HEK293 (cell line): ENCODE measurements at regions not wholly inside any gene's neighbourhood (a gene's known extent, or its start where the extent isn't known, plus 50 kb on each side); places are given as distances from the start of the nearest gene placed in this dataset.

Experiments used
- CTCF ChIA-PET: fragments of 350-600 bp; formaldehyde crosslinking; extraction: SDS; loops from one replicate; lab custom pipeline; 2021; ENCODE audit warnings: antibody characterized with exemption; lab: Yijun Ruan, JAX
- POLR2A ChIA-PET: fragments of 300-600 bp; formaldehyde crosslinking; extraction: SDS; loops from one replicate; lab custom pipeline; 2020; ENCODE audit warnings: antibody characterized with exemption, inconsistent platforms; lab: Yijun Ruan, JAX
- H3K27ac ChIP-seq: fragments of 200-500 bp; sonication (Bioruptor generic); 2 replicates; pipeline ENCODE4 v1.5.1; 2014; ENCODE audit warnings: low read depth, low read length, control low read depth, inconsistent platforms; ENCODE audit errors: extremely low read depth
- H3K36me3 ChIP-seq, 2 experiments: fragments of 200-500 bp in 1 of 2; sonication (Bioruptor generic) in 1 of 2; 1 replicate in 1 of 2; 2 replicates in 1 of 2; pipeline ENCODE4 v1.5.1; 2014 to 2017; ENCODE audit warnings: inconsistent platforms in 2 of 2, low read length in 2 of 2; ENCODE audit not compliant: control insufficient read depth in 2 of 2, insufficient read depth in 1 of 2
- H3K4me1 ChIP-seq: fragments of 200-500 bp; sonication (Bioruptor generic); 2 replicates; pipeline ENCODE4 v1.5.1; 2014; ENCODE audit warnings: mild to moderate bottlenecking, low read length, inconsistent platforms; ENCODE audit not compliant: control insufficient read depth, insufficient read depth
- H3K4me3 ChIP-seq: 2 replicates; pipeline ENCODE4 v1.5.1; 2011; ENCODE audit warnings: low read depth, mild to moderate bottlenecking, control low read depth, low read length, moderate library complexity
- H3K9me3 ChIP-seq: fragments of 200-500 bp; sonication (Bioruptor generic); 2 replicates; pipeline ENCODE4 v1.5.1; 2014; ENCODE audit warnings: low read depth, low read length, inconsistent platforms; ENCODE audit not compliant: control insufficient read depth, insufficient read depth
- AEBP2 ChIP-seq: fragments of 450-650 bp; formaldehyde crosslinking; IDR thresholded peaks from 2 replicates; pipeline ENCODE4 v1.5.1; 2016; ENCODE audit warnings: missing biosample characterization, missing genetic modification characterization, borderline replicate concordance
- BCL11A ChIP-seq: fragments of 450-650 bp; formaldehyde crosslinking; IDR thresholded peaks from 2 replicates; pipeline ENCODE4 v1.5.1; 2016; ENCODE audit warnings: low read depth, missing biosample characterization, missing genetic modification characterization
- EGR2 ChIP-seq: fragments of 450-650 bp; formaldehyde crosslinking; IDR thresholded peaks from 2 replicates; pipeline ENCODE4 v1.5.1; 2016; ENCODE audit warnings: low read depth, missing biosample characterization, missing genetic modification characterization
- INSM2 ChIP-seq: fragments of 450-650 bp; formaldehyde crosslinking; IDR thresholded peaks from 2 replicates; pipeline ENCODE4 v1.5.1; 2016; ENCODE audit warnings: missing biosample characterization, missing genetic modification characterization
- PATZ1 ChIP-seq: fragments of 450-650 bp; formaldehyde crosslinking; IDR thresholded peaks from 2 replicates; pipeline ENCODE4 v1.5.1; 2016; ENCODE audit warnings: missing biosample characterization, missing genetic modification characterization
- SETDB1 ChIP-seq: IDR thresholded peaks from one replicate; pipeline ENCODE4 v1.6.1; 2017; ENCODE audit warnings: mild to moderate bottlenecking, low read length, moderate library complexity, mixed read lengths; ENCODE audit not compliant: insufficient read length
- ZNF121 ChIP-seq: fragments of 450-650 bp; formaldehyde crosslinking; IDR thresholded peaks from 2 replicates; pipeline ENCODE4 v1.5.1; 2016; ENCODE audit warnings: missing biosample characterization, missing genetic modification characterization
- ZNF184 ChIP-seq: fragments of 450-650 bp; IDR thresholded peaks from 2 replicates; pipeline ENCODE4 v1.5.1; 2018; ENCODE audit warnings: missing biosample characterization, mild to moderate bottlenecking, missing genetic modification characterization
- ZNF292 ChIP-seq: fragments of 450-650 bp; formaldehyde crosslinking; IDR thresholded peaks from 2 replicates; pipeline ENCODE4 v1.5.1; 2016; ENCODE audit warnings: low read depth, missing biosample characterization, missing genetic modification characterization, borderline replicate concordance
- ZNF311 ChIP-seq: fragments of 450-650 bp; formaldehyde crosslinking; IDR thresholded peaks from 2 replicates; pipeline ENCODE4 v1.5.1; 2017; ENCODE audit warnings: missing biosample characterization, missing genetic modification characterization, borderline replicate concordance
- ZNF416 ChIP-seq: fragments of 450-650 bp; formaldehyde crosslinking; IDR thresholded peaks from 2 replicates; pipeline ENCODE4 v1.5.1; 2016; ENCODE audit warnings: missing biosample characterization, missing genetic modification characterization
- ZNF433 ChIP-seq: fragments of 450-650 bp; formaldehyde crosslinking; IDR thresholded peaks from 2 replicates; pipeline ENCODE4 v1.5.1; 2016; ENCODE audit warnings: missing biosample characterization, missing genetic modification characterization, low read depth
- ZNF510 ChIP-seq: fragments of 450-650 bp; formaldehyde crosslinking; IDR thresholded peaks from 2 replicates; pipeline ENCODE4 v1.5.1; 2018; ENCODE audit warnings: mild to moderate bottlenecking, missing genetic modification characterization, missing biosample characterization; ENCODE audit not compliant: insufficient replicate concordance
- ZNF548 ChIP-seq: fragments of 450-650 bp; formaldehyde crosslinking; IDR thresholded peaks from 2 replicates; pipeline ENCODE4 v1.5.1; 2016; ENCODE audit warnings: missing biosample characterization, missing genetic modification characterization
- ZNF600 ChIP-seq: fragments of 450-650 bp; formaldehyde crosslinking; IDR thresholded peaks from 2 replicates; pipeline ENCODE4 v1.5.1; 2016; ENCODE audit warnings: missing biosample characterization, missing genetic modification characterization
- ZNF707 ChIP-seq: fragments of 450-650 bp; formaldehyde crosslinking; IDR thresholded peaks from 2 replicates; pipeline ENCODE4 v1.5.1; 2016; ENCODE audit warnings: missing biosample characterization, missing genetic modification characterization
- TF ChIP-seq, protein P1 (sequence below): fragments of 450-650 bp; formaldehyde crosslinking; IDR thresholded peaks from 2 replicates; pipeline ENCODE4 v1.5.1; 2016; ENCODE audit warnings: missing biosample characterization, missing genetic modification characterization
- TF ChIP-seq, protein P2 (sequence below): fragments of 450-650 bp; formaldehyde crosslinking; IDR thresholded peaks from 2 replicates; pipeline ENCODE4 v1.5.1; 2016; ENCODE audit warnings: missing biosample characterization, missing genetic modification characterization
- TF ChIP-seq, protein P3 (sequence below): fragments of 450-650 bp; formaldehyde crosslinking; IDR thresholded peaks from 2 replicates; pipeline ENCODE4 v1.5.1; 2017; ENCODE audit warnings: missing biosample characterization, missing genetic modification characterization

GRCh38 chr19:31119951-31120690, 229.1 kb downstream of the TSHZ3 start:
- no peaks in the 10 kb centered on the region for H3K4me1 ChIP-seq
- H3K27ac ChIP-seq: no peak overlapping the region
- H3K4me3 ChIP-seq: no peak overlapping the region
- no peaks in the 10 kb centered on the region; a peak in 1 of 3 replicates for H3K36me3 ChIP-seq
- POLR2A ChIA-PET: interaction anchor here (1.2 kb wide), 1 partner anchor 31 kb away, joined by 3 read pairs; no protein-coding TSS in a partner anchor
- TF ChIP-seq ZNF433 (tag by site-specific recombination): no peak
- TF ChIP-seq ZNF184 (tag by site-specific recombination): no peak
- TF ChIP-seq BCL11A (tag by site-specific recombination): no peak
- no peak for TF ChIP-seq ZNF510 (tag by site-specific recombination)
- TF ChIP-seq ZNF416 (tag by site-specific recombination): no peak
- TF ChIP-seq, protein P1, sequence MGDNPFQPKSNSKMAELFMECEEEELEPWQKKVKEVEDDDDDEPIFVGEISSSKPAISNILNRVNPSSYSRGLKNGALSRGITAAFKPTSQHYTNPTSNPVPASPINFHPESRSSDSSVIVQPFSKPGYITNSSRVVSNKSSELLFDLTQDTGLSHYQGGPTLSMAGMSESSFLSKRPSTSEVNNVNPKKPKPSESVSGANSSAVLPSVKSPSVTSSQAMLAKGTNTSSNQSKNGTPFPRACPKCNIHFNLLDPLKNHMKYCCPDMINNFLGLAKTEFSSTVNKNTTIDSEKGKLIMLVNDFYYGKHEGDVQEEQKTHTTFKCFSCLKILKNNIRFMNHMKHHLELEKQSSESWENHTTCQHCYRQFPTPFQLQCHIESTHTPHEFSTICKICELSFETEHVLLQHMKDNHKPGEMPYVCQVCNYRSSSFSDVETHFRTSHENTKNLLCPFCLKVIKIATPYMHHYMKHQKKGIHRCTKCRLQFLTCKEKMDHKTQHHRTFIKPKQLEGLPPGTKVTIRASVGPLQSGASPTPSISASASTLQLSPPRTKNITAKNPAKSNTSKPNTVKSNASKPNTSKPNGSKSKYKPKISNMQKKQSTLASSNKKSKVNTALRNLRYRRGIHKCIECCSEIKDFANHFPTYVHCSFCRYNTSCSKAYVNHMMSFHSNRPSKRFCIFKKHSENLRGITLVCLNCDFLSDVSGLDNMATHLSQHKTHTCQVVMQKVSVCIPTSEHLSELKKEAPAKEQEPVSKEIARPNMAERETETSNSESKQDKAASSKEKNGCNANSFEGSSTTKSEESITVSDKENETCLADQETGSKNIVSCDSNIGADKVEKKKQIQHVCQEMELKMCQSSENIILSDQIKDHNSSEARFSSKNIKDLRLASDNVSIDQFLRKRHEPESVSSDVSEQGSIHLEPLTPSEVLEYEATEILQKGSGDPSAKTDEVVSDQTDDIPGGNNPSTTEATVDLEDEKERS (tag by site-specific recombination): no peak
- TF ChIP-seq INSM2 (tag by site-specific recombination): no peak
- no peak for TF ChIP-seq ZNF548 (tag by site-specific recombination)
- TF ChIP-seq ZNF292 (tag by site-specific recombination): no peak
- no peak for TF ChIP-seq ZNF311 (tag by site-specific recombination)
- no peak for TF ChIP-seq SETDB1
- no peak for TF ChIP-seq EGR2 (tag by site-specific recombination)
- TF ChIP-seq AEBP2 (tag by site-specific recombination): no peak
- TF ChIP-seq ZNF121 (tag by site-specific recombination): no peak
- TF ChIP-seq ZNF707 (tag by site-specific recombination): no peak
- no peak for TF ChIP-seq PATZ1 (tag by site-specific recombination)
- TF ChIP-seq, protein P2, sequence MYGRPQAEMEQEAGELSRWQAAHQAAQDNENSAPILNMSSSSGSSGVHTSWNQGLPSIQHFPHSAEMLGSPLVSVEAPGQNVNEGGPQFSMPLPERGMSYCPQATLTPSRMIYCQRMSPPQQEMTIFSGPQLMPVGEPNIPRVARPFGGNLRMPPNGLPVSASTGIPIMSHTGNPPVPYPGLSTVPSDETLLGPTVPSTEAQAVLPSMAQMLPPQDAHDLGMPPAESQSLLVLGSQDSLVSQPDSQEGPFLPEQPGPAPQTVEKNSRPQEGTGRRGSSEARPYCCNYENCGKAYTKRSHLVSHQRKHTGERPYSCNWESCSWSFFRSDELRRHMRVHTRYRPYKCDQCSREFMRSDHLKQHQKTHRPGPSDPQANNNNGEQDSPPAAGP (tag by site-specific recombination): no peak
- no peak for TF ChIP-seq ZNF600
- TF ChIP-seq, protein P3, sequence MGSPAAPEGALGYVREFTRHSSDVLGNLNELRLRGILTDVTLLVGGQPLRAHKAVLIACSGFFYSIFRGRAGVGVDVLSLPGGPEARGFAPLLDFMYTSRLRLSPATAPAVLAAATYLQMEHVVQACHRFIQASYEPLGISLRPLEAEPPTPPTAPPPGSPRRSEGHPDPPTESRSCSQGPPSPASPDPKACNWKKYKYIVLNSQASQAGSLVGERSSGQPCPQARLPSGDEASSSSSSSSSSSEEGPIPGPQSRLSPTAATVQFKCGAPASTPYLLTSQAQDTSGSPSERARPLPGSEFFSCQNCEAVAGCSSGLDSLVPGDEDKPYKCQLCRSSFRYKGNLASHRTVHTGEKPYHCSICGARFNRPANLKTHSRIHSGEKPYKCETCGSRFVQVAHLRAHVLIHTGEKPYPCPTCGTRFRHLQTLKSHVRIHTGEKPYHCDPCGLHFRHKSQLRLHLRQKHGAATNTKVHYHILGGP (tag by site-specific recombination): no peak
- H3K9me3 ChIP-seq: no peaks in the 10 kb centered on the region
- CTCF ChIA-PET: interaction anchor here (0.6 to 1.5 kb wide), 4 partner anchors 11 to 237 kb away, joined by 4 to 6 read pairs (median 4); no protein-coding TSS in a partner anchor
